ENCODE measurements at regions not wholly inside any gene's neighbourhood (a gene's known extent, or its start where the extent isn't known, plus 50 kb on each side); places are given as distances from the start of the nearest gene placed in this dataset.

DNA sequence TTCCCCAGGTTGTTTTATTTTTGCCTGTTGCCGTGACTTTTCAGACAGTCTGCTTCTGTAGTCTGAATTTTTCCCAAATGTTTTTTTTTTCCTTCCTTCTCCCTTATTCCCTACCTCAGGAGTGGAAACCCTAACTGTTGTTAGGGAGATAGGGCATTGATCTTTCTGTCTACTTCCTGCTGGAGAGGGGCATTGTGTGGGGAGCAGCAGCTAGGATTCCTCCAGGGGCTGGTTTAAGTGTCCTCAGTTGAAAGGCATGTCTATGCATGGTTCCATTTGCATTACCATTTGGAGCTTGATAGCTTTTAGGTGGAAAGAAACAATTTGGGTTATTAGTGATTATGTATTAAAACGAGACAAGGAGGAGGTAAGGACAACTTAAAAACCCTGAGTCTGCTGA lies 383.9 kb downstream of the DCAF12L2 start:
- no peak for DNase-seq
- Mint-ChIP-seq H3K36me3 (no peaks in the 10 kb centered on the region), H3K27me3 (no peaks in the 10 kb centered on the region), H3K27ac (no peak overlapping the region), H3K9me3 (no peaks in the 10 kb centered on the region), H3K4me1 (no peaks in the 10 kb centered on the region), H3K4me3 (no peak overlapping the region)
- ATAC-seq, result no peak
- POLR2A ChIA-PET, result no interaction called here

DNA sequence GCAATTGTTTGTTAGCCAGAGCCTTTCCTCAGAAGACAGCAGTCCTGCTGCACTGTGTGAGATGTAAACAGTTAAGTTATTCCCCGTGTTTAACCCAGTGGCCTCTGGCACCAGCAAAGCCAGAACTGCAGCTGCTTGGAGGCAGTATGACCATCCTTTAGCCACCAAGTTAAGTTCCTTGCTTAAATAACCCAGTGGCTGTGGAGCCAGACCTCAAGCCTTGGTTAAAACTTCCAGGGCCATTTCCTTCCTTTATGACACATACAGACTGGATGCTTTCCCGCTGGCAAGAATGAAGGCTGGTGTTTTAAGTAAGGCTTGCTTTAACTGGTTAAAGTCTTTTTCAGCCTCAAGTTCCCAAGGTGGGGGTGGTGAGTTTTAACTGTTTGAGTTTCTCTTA lies 379.8 kb downstream of the DCAF12L2 start:
- Mint-ChIP-seq H3K27ac (no peak overlapping the region), H3K4me1 (no peaks in the 10 kb centered on the region), H3K9me3 (peaks cover 0 to 5% (median 0%) of the 10 kb centered on the region in 9 donors), H3K27me3 (no peaks in the 10 kb centered on the region), H3K36me3 (no peaks in the 10 kb centered on the region), H3K4me3 (no peak overlapping the region)
- POLR2A ChIA-PET, result no interaction called here
- no peak for DNase-seq
- ATAC-seq, result no peak

DNA sequence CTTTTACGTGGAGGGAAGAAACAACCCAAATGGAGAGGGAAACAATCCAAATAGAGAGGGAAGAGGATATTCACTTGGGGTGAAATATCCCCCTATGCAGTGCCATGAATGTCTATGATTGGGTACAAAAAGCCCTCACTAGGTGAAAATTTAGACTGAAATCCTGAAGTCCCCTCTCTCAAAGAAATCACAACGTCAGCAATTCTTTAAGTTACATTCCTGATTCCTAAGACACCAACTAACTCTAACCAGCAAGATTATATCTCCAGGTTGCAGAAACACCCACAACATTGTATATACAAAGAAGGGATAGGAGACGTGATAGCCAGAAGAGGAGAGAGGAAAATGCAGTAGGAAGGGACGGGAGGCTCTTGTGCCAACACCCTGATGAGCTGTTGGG lies 374.3 kb downstream of the DCAF12L2 start:
- Mint-ChIP-seq H3K27me3 (no peaks in the 10 kb centered on the region), H3K4me1 (no peaks in the 10 kb centered on the region), H3K4me3 (no peak overlapping the region), H3K9me3 (peaks cover 0 to 5% (median 0%) of the 10 kb centered on the region in 9 donors), H3K36me3 (no peaks in the 10 kb centered on the region), H3K27ac (peak overlapping the region in 1 of 10 donors; percentile 76)
- no peak for ATAC-seq
- POLR2A ChIA-PET, result no interaction called here
- DNase-seq, result no peak

DNA sequence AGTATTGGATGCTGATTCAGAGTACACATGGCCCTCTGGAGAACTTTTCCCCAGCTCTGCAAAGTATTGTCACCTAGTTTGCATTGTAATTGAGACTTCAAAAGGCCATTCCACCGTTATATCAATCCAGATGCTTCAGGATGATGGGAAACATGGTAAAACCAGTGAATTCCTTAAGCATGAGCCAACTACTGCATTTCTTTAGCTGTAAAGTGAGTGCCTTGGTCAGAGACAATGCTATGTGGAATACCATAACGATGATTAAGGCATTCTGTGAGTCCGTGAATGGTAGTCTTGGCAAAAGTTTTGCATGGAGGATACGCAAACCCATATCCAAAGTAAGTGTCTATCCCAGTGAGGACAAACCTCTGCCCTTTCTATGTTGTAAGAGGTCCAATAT lies 355.2 kb downstream of the DCAF12L2 start:
- H3K36me3 Mint-ChIP-seq, result no peaks in the 10 kb centered on the region
- ATAC-seq (no peak), DNase-seq (no peak)
- no peak overlapping the region for H3K27ac Mint-ChIP-seq
- POLR2A ChIA-PET, result no interaction called here
- H3K4me3 Mint-ChIP-seq, result no peak overlapping the region
- H3K27me3 Mint-ChIP-seq, result no peaks in the 10 kb centered on the region
- peaks cover 0 to 2% (median 0%) of the 10 kb centered on the region in 9 donors for H3K9me3 Mint-ChIP-seq
- no peaks in the 10 kb centered on the region for H3K4me1 Mint-ChIP-seq

DNA sequence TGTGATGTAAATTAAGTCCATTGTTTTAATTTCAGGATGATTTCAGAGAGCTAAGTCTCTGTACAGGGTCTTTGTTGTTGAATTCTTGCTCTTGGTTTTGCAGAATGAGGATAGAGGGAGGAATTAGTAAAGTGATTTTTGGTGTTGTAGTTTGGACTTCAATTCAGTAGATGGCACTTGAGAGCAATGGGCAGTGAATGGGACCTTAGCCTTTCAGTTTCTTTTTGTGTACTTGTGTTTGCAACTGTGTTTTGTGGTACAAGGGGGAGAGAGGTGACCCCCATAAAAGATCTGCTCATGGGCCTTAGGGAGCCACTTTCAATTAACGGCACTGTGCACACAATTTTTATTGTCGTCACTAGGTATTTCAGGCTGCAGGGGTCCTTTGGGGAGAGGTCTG lies 340.0 kb downstream of the DCAF12L2 start:
- no peak for ATAC-seq
- POLR2A ChIA-PET, result no interaction called here
- H3K4me1 Mint-ChIP-seq, result no peaks in the 10 kb centered on the region

DNA sequence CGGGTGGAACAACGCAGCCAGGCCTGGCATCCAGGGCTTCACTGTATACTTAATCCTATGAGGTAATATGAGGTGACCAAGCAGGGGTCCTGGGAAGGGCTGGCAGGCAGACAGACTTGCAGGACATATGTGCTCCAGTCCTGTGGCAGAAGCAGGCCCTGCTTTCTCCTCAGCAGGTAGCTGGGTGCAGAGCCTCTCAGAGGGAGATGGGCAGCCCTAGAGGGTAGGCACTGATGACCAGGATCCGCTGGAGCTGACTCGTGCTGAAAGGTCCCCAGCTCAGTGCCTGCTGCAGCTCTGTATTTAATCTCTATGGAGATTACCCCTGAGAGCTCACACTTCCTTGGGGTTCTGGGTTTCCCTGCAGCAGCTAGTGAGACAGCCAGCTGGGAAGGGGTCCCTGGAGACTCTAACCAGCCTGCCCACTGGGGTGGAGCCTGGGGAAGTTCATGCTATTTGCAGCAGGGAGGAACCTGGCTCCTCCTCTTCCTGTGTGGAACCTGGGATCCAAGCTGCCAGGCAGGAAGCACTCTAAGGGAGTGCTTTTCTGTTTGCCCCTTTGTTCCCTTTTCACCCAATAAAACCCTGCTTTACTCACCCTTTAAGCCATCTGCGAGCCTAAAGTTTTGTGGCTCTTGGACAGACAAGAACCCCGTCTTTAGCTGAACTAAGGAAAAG lies 339.2 kb downstream of the DCAF12L2 start:
- Mint-ChIP-seq H3K4me3 (no peak overlapping the region), H3K9me3 (peaks cover 0 to 19% (median 3%) of the 10 kb centered on the region in 9 donors), H3K4me1 (no peaks in the 10 kb centered on the region), H3K36me3 (no peaks in the 10 kb centered on the region), H3K27me3 (no peaks in the 10 kb centered on the region), H3K27ac (no peak overlapping the region)
- POLR2A ChIA-PET, result no interaction called here
- no peak for ATAC-seq
- no peak for DNase-seq

More for the DNA sequence above, 340.0 kb downstream of the DCAF12L2 start:
- Mint-ChIP-seq H3K4me3 (no peak overlapping the region), H3K9me3 (peaks cover 0 to 16% (median 3%) of the 10 kb centered on the region in 9 donors), H3K27ac (no peak overlapping the region), H3K27me3 (no peaks in the 10 kb centered on the region), H3K36me3 (no peaks in the 10 kb centered on the region)
- no peak for DNase-seq

DNA sequence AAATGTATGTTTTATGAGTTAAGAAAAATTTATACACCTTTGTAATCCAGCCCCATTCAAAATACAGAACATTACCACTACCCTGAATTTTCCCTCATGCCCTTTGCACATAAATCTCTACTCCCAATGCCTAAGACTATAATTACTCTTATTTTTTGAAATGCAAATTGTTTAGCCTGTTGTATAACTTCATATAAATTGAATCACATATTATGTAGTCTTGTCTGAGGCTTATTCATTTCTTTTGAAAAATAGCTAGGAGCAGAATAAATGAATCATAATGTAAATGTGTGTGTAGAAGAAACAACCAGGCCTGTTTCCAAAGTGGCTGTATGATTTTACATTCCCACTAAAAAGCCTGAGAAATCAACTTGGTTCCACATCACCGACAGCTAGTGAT lies 319.8 kb downstream of the DCAF12L2 start:
- H3K27ac Mint-ChIP-seq, result no peak overlapping the region
- ATAC-seq (no peak), DNase-seq (no peak)
- H3K36me3 Mint-ChIP-seq, result no peaks in the 10 kb centered on the region
- no peaks in the 10 kb centered on the region for H3K4me1 Mint-ChIP-seq
- H3K4me3 Mint-ChIP-seq, result no peak overlapping the region
- H3K9me3 Mint-ChIP-seq, result peaks cover 0 to 4% (median 0%) of the 10 kb centered on the region in 9 donors
- no peaks in the 10 kb centered on the region for H3K27me3 Mint-ChIP-seq
- POLR2A ChIA-PET, result no interaction called here

DNA sequence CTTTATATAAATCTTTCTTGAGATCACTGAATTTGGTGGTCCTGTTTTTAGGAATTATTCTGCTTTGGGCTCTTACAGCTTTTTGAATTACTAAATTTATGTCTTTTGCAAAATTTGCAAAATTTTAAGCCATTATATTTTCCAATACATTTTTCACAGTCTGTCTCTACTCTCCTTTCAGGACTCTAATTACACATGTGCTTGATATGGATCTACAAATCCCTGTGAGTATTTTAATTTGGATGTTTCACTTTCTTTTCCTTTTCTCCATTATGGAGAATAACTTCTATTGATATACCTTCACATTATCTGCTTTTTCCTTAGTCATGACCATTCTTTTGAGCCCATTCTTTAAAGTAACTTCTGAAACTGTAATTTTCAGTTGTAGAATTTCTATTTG lies 315.4 kb downstream of the DCAF12L2 start:
- POLR2A ChIA-PET, result no interaction called here
- no peaks in the 10 kb centered on the region for H3K4me1 Mint-ChIP-seq
- ATAC-seq (no peak), DNase-seq (no peak)
- no peak overlapping the region for H3K27ac Mint-ChIP-seq
- H3K4me3 Mint-ChIP-seq, result no peak overlapping the region
- peaks cover 0 to 3% (median 0%) of the 10 kb centered on the region in 9 donors for H3K9me3 Mint-ChIP-seq
- H3K27me3 Mint-ChIP-seq, result no peaks in the 10 kb centered on the region
- no peaks in the 10 kb centered on the region for H3K36me3 Mint-ChIP-seq

DNA sequence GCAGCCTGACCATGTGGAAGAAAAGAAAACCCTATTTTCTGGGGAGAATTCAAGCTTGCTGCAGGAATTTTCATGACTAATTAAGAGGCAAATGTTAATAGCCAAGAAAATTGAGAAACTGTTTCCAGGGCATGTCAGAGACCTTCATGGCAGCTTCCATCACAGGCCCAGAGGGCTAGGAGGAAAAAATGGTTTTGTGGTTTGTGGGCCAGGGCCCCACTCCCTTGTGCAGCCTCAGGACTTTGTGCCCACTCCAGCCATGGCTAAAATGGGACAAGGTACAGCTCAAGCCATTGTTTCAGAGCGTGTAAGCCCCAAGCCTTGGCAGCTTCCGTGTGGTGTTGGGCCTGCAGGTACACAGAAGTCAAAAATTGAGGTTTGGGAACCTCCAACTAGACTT lies 282.9 kb downstream of the DCAF12L2 start:
- Mint-ChIP-seq H3K36me3 (peaks cover 0 to 6% (median 0%) of the 10 kb centered on the region in 3 donors), H3K27ac (no peak overlapping the region), H3K4me3 (no peak overlapping the region), H3K4me1 (no peaks in the 10 kb centered on the region), H3K9me3 (peaks cover 0 to 22% (median 9%) of the 10 kb centered on the region in 9 donors), H3K27me3 (no peaks in the 10 kb centered on the region)
- ATAC-seq (no peak), DNase-seq (no peak)
- POLR2A ChIA-PET, result no interaction called here

DNA sequence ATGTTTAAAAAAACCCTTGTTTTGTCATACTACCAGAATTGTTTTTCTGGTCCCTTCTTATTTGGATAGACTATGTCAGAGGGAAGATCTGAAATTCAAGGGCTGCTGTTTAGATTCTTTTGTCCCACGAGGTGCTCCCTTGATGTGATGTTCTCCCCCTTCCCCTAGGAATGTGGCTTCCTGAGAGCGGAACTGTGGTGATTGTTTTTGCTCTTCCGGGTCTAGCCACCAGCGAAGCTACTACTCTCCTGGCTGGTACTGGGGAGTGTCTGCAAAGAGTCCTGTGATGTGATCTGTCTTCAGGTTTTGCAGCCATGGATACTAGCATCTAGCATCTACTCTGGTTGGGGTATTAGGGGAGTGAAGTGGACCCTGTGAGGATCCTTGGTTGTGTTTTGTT lies 271.1 kb downstream of the DCAF12L2 start:
- ATAC-seq (no peak), DNase-seq (no peak)
- H3K36me3 Mint-ChIP-seq, result no peaks in the 10 kb centered on the region
- no peak overlapping the region for H3K4me3 Mint-ChIP-seq
- H3K27me3 Mint-ChIP-seq, result peaks cover 0 to under 1% (median 0%) of the 10 kb centered on the region in 5 donors
- peaks cover 0 to 8% (median 2%) of the 10 kb centered on the region in 9 donors for H3K9me3 Mint-ChIP-seq
- no peaks in the 10 kb centered on the region for H3K4me1 Mint-ChIP-seq
- POLR2A ChIA-PET, result no interaction called here
- no peak overlapping the region for H3K27ac Mint-ChIP-seq

DNA sequence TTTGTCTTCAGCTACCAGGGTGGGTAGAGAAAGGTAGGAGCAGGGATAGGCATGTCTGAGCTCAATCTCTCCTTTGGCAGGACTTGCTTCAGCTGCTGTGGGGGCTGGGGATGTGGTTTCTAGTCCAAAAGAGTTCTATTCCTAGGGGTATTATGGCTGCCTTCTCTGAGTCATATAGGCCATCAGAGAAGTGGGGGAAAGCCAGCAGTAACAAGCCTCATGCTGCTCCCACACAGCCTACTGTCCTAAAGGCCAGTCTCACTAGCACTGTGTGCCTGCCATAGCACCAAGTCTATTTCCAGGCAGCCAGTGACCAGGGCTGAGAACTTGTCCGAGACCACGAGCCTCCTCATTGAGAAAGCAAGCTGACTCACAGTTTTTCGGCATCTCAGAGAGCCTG lies 270.6 kb downstream of the DCAF12L2 start:
- DNase-seq (no peak), ATAC-seq (no peak)
- peaks cover 0 to 6% (median 2%) of the 10 kb centered on the region in 9 donors for H3K9me3 Mint-ChIP-seq
- POLR2A ChIA-PET, result no interaction called here
- no peaks in the 10 kb centered on the region for H3K4me1 Mint-ChIP-seq
- H3K4me3 Mint-ChIP-seq, result no peak overlapping the region
- no peak overlapping the region for H3K27ac Mint-ChIP-seq
- H3K36me3 Mint-ChIP-seq, result no peaks in the 10 kb centered on the region
- no peaks in the 10 kb centered on the region for H3K27me3 Mint-ChIP-seq

DNA sequence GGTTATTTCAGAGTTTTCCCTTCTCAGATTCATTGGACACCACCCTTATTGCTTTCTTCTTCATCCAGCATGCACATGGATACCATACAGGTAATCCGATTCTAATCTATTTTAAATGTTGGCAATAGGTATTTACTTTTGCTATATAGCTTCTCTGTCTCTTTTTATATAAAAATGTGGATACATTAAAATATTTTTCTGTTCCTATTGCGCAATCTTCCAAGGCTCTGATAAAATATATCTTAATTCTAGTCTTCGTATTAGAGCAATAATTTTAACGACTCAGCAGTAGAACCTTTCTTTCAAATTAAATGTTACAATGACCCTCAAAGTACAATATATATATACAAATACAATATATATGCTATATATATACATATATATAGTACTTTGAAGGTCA lies 239.8 kb downstream of the DCAF12L2 start:
- Mint-ChIP-seq H3K27ac (no peak overlapping the region), H3K27me3 (no peaks in the 10 kb centered on the region), H3K36me3 (no peaks in the 10 kb centered on the region), H3K4me1 (no peaks in the 10 kb centered on the region), H3K4me3 (no peak overlapping the region), H3K9me3 (peaks cover 0 to 3% (median 0%) of the 10 kb centered on the region in 9 donors)
- no peak for ATAC-seq
- no peak for DNase-seq
- POLR2A ChIA-PET, result no interaction called here

DNA sequence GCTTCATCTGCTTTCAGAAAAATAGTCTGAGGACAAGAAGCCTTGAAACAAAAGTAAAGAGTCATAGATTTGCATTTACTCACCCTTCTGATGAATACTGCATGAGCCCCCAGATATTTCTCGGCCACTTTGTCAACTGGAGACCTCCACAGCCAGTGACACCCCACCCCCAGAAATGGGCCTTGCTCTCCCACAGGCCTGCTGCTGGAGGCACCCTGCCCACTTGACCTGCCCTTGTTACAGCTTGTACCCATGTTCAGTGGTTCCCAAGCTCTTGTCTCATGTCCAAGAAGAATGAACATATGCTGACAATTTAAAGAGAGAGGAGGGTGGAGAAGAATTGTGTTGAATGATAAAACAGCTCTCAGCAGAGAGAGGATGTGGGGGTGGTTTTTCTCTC lies 225.1 kb downstream of the DCAF12L2 start:
- DNase-seq (no peak), ATAC-seq (no peak)
- Mint-ChIP-seq H3K4me3 (no peak overlapping the region), H3K27ac (no peak overlapping the region), H3K36me3 (no peaks in the 10 kb centered on the region), H3K9me3 (peaks cover 0 to 6% (median 0%) of the 10 kb centered on the region in 9 donors), H3K27me3 (no peaks in the 10 kb centered on the region), H3K4me1 (no peaks in the 10 kb centered on the region)
- POLR2A ChIA-PET, result no interaction called here

DNA sequence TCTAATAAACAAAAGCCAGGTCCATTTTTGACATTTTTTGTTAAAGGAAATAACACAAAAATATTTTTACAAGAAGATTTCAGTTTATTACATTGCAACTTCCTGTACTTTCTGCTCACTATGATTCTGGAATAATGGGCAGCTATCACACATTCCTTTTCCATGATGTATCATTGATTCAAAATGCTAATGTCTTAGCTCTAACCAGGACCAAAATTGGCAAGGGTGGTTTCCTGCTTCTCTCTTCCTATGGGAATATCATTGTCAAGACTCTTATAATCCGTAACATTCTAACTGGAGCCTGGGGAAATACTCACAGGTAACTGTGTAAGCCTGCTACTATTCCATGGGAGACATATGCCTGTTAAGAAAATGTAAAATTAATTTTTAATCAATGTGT lies 218.6 kb downstream of the DCAF12L2 start:
- POLR2A ChIA-PET, result no interaction called here
- Mint-ChIP-seq H3K4me3 (no peak overlapping the region), H3K9me3 (no peaks in the 10 kb centered on the region), H3K27ac (no peak overlapping the region), H3K36me3 (no peaks in the 10 kb centered on the region), H3K27me3 (no peaks in the 10 kb centered on the region), H3K4me1 (no peaks in the 10 kb centered on the region)
- ATAC-seq (no peak), DNase-seq (no peak)

Measured in naive thymus-derived CD8-positive, alpha-beta T cell (primary cell).